Neuron (in vitro differentiated cells): ENCODE measurements at regions not wholly inside any gene's neighbourhood (a gene's known extent, or its start where the extent isn't known, plus 50 kb on each side); places are given as distances from the start of the nearest gene placed in this dataset.
"Not testable (repeated sequence)": the region's sequence is repeated elsewhere in the genome, so short reads cannot be mapped to it uniquely, and the experiment has no call there.

Source experiments
- H2AFZ ChIP-seq: one replicate; pipeline ENCODE4 v1.6.1; 2013; ENCODE audit warnings: low read depth, mild to moderate bottlenecking, inconsistent platforms, low read length, moderate library complexity
- H3K27me3 ChIP-seq: one replicate; pipeline ENCODE4 v1.6.1; 2013; ENCODE audit warnings: low read length; ENCODE audit not compliant: insufficient read depth
- H3K36me3 ChIP-seq: one replicate; pipeline ENCODE4 v1.6.1; 2013; ENCODE audit warnings: low read length; ENCODE audit not compliant: insufficient read depth
- H3K4me1 ChIP-seq: one replicate; pipeline ENCODE4 v1.6.1; 2013; ENCODE audit warnings: low read length; ENCODE audit not compliant: insufficient read depth
- H3K4me3 ChIP-seq: 2 replicates; pipeline ENCODE4 v1.5.1; 2013; ENCODE audit warnings: mild to moderate bottlenecking, low read length, moderate library complexity
- H3K9me3 ChIP-seq: one replicate; pipeline ENCODE4 v1.6.1; 2013; ENCODE audit warnings: low read length

GRCh38 chr6:25155211-25155610 is 124.0 kb upstream of the CARMIL1 start:
- no peaks in the 10 kb centered on the region for H3K36me3 ChIP-seq
- no peaks in the 10 kb centered on the region for H3K4me1 ChIP-seq
- no peak overlapping the region for H2AFZ ChIP-seq
- no peaks in the 10 kb centered on the region for H3K27me3 ChIP-seq
- H3K4me3 ChIP-seq = no peak overlapping the region
- H3K9me3 ChIP-seq = peaks cover 2% of the 10 kb centered on the region

DNA sequence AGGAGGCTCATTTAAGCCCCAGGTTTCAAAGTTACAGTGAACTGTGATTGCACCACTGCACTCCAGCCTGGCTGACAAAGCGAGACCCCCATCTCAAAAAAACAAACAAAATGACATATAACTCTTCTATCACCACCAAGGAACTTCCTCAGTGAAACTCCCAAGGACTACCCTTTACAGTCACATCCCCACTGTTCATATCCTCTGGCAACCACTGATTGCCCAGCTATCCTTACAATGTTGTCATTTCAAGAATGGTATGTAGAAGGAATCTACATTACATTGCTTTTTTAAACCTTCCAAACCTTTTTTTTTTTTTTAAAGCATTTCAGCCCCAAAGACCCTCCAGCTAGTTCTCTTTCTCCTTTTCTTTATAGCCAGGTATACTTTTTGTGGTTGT is 123.1 kb upstream of the CARMIL1 start:
- Histone ChIP-seq H3K4me1 (no peaks in the 10 kb centered on the region), H2AFZ (no peak overlapping the region), H3K4me3 (no peak overlapping the region), H3K27me3 (no peaks in the 10 kb centered on the region), H3K9me3 (peaks cover 2% of the 10 kb centered on the region), H3K36me3 (no peaks in the 10 kb centered on the region)

GRCh38 chr6:25157183-25157582 is 122.0 kb upstream of the CARMIL1 start:
- Histone ChIP-seq H3K36me3 (no peaks in the 10 kb centered on the region), H3K4me1 (no peaks in the 10 kb centered on the region), H3K9me3 (peaks cover 2% of the 10 kb centered on the region), H2AFZ (no peak overlapping the region), H3K4me3 (no peak overlapping the region), H3K27me3 (no peaks in the 10 kb centered on the region)

DNA sequence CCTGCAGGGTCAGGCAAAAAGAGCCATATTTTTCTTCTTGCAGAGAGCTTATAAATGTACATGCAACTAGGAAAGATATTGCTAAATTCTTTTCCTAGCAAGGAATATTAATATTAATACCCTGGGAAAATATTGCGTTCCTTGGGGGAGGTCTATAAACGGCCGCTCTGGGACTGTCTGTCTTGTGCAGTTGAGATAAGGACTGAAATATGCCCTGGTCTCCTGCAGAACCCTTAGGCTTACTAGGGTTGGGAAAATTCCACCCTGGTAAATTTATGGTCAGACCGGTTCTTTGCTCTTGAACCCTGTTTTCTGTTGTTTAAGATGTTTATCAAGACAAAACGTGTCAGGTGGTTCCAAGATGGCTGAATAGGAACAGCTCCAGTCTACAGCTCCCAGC is 121.3 kb upstream of the CARMIL1 start:
- Histone ChIP-seq H3K9me3 (peaks cover 2% of the 10 kb centered on the region), H3K36me3 (no peaks in the 10 kb centered on the region), H3K4me1 (no peaks in the 10 kb centered on the region), H3K27me3 (no peaks in the 10 kb centered on the region), H2AFZ (no peak overlapping the region), H3K4me3 (no peak overlapping the region)

GRCh38 chr6:25160134-25160533 is 119.0 kb upstream of the CARMIL1 start:
- not testable (repeated sequence) for H2AFZ ChIP-seq, H3K4me3 ChIP-seq, H3K4me1 ChIP-seq, H3K27me3 ChIP-seq, H3K36me3 ChIP-seq, H3K9me3 ChIP-seq

DNA sequence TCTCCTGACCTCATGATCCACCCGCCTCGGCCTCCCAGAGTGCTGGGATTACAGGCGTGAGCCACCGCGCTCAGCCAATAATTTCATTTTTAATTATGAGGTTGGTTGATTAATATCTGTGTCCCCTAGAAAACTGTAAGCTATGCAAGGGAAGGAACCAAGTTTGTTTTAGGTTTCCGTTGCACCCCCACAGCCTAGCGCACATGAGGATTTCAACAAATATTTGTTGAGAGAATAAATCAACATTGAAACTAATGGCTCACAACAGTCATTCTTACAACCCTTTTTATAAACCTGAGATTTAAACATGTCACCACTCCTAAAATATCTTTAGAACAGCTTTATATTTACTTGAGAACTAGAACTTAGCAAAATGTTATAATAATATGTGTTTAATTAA is 114.0 kb upstream of the CARMIL1 start:
- no peaks in the 10 kb centered on the region for H3K36me3 ChIP-seq
- H3K27me3 ChIP-seq = peaks cover 7% of the 10 kb centered on the region
- no peak overlapping the region for H3K4me3 ChIP-seq
- no peaks in the 10 kb centered on the region for H3K4me1 ChIP-seq
- H3K9me3 ChIP-seq = no peaks in the 10 kb centered on the region
- H2AFZ ChIP-seq = no peak overlapping the region

DNA sequence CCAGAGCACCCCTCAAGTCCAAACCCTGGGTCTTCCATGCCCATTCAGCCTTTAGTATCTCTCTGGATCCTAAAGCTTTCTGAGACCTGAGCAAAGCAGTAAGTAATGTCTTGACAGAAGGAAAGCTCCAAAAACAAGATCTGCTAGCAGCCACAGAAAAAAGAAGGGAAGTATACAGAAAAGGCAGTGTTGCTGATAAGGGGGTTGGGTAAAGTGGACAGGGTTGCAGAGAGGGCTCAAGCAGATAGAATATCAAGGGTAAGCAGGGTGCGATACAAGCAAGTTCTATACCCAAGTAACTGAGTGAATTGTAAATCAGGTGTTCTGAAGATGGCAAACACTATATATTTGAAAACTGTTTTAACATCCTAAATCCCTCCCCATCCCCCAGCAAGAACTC is 113.4 kb upstream of the CARMIL1 start:
- no peak overlapping the region for H2AFZ ChIP-seq
- no peak overlapping the region for H3K4me3 ChIP-seq
- H3K9me3 ChIP-seq = no peaks in the 10 kb centered on the region
- H3K4me1 ChIP-seq = no peaks in the 10 kb centered on the region
- H3K36me3 ChIP-seq = no peaks in the 10 kb centered on the region
- H3K27me3 ChIP-seq = peaks cover 9% of the 10 kb centered on the region

DNA sequence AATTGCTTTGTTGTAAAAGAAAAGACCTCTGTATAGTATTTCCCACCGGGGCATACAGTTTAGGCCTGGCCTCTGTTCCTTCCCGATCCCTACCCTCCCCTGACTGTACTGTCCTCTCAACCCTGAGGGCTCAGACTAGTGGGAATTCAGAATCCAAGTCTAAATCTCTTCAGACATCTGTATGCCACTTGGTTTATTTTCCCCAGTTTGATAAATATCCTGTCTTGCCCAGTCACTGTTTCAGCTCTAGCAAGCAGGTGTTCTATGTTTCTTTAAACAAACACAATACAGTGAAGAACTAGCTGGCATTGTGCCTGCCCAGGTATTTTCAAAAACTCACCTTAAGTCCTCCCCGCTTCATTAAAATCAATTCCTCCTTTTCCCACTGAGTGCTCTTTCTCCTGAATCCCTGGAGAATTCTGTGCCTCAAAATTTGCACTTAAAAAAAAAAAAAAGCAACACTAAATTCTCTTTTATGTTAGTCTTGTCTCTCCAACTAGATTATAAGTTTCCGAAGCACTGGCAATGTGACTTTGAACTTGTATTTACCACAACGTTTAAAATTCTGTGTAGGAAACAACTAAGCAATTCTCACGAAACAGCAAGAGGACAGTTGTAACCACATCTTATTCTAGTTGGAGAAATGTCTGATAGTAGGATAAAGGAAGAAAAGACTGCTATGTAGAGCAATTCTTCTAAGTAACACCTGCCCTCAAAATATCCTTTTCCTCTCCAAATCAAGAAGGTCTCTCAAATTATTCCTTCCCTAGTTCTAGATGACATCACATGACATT is 112.0 kb upstream of the CARMIL1 start:
- Histone ChIP-seq H3K4me1 (no peaks in the 10 kb centered on the region), H3K9me3 (no peaks in the 10 kb centered on the region), H3K4me3 (no peak overlapping the region), H2AFZ (no peak overlapping the region), H3K36me3 (no peaks in the 10 kb centered on the region), H3K27me3 (peaks cover 9% of the 10 kb centered on the region)

- no peaks in the 10 kb centered on the region for H3K4me1 ChIP-seq
Measured at GRCh38 chr6:25167961-25168360, 111.2 kb upstream of the CARMIL1 start.

DNA sequence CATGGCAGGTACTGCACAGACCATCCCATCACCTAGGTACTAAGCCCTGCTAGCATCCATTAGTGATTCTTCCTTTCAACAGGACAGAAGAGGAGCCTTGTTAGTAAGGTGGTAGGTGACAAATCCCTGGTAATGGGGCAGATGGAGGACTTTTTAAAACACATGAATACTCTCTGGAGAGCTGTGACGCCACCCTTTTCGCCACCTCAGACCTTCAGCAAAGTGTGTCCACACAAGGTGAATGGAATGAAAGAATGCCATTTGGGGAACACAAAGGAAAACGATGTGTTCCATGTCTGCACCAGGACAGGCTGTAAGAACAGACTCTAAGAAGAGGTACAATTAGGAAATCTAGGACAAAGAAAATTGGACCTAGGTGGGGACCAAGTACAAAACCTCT is 110.5 kb upstream of the CARMIL1 start:
- Histone ChIP-seq H3K36me3 (no peaks in the 10 kb centered on the region), H3K9me3 (no peaks in the 10 kb centered on the region), H2AFZ (no peak overlapping the region), H3K4me1 (no peaks in the 10 kb centered on the region), H3K27me3 (peaks cover 9% of the 10 kb centered on the region), H3K4me3 (no peak overlapping the region)

More at GRCh38 chr6:25167961-25168360, 111.2 kb upstream of the CARMIL1 start:
- Histone ChIP-seq H3K9me3 (no peaks in the 10 kb centered on the region), H3K36me3 (no peaks in the 10 kb centered on the region), H3K27me3 (peaks cover 9% of the 10 kb centered on the region), H2AFZ (no peak overlapping the region), H3K4me3 (no peak overlapping the region)

DNA sequence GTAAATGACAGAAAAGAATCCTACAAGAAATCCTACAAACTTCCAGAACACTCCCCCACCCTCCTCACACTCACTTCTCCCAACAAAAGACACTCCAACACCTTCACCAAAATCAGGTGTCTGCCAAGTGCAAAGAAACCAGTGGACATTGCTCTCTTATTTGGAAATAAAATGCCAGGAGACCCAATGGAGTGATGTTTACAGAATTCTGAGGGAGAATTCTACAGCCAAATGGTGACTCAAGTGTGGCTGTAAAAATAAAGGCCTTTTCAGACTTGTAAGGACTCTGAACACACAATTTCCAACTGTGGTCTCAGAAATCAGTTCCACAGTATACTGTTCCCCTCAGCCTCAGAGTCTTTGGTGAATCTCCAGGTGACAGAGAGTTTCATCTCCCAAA is 109.6 kb upstream of the CARMIL1 start:
- no peak overlapping the region for H2AFZ ChIP-seq
- H3K9me3 ChIP-seq = no peaks in the 10 kb centered on the region
- H3K36me3 ChIP-seq = no peaks in the 10 kb centered on the region
- H3K4me3 ChIP-seq = no peak overlapping the region
- H3K4me1 ChIP-seq = no peaks in the 10 kb centered on the region
- H3K27me3 ChIP-seq = peaks cover 9% of the 10 kb centered on the region

DNA sequence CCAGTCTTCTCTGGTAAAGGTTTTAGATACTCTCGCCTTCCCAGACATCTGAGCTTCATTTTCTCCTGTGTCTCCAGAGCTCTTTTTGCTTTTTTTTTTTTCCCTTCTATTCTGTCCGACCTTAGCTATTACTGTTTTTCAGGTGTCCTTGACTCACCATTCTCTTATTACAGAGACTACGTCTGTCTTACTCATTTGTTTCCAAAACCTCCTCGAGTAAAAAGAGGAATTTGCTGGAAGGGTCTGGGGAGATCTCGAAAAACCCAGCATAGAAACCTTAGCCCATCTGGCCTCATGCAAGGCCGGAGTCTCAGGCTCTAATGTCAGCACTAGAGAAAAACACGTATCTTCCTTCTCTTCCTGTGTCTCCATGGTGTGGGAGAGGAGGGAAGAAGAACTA is 109.2 kb upstream of the CARMIL1 start:
- no peaks in the 10 kb centered on the region for H3K9me3 ChIP-seq
- H3K4me1 ChIP-seq = no peaks in the 10 kb centered on the region
- no peaks in the 10 kb centered on the region for H3K36me3 ChIP-seq
- no peak overlapping the region for H2AFZ ChIP-seq
- H3K27me3 ChIP-seq = peaks cover 9% of the 10 kb centered on the region
- H3K4me3 ChIP-seq = no peak overlapping the region

DNA sequence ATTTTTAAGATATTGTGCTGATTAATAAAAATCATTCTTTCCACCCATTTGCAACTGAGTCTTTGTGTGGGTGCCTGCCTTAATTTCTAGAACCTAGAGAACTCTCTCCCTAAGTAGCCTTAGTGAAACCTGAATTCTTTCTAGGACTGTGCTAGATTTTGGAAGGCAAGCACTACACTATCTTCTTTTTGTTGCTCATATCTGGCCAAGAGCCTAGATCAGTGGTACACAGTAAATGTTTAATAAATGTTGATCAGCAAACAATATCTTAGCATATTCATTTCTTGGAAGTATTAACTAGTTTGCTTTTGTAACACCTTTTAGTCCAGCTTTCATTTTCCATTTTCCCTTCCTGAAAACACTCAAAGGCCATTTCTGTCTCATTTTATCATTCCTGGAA is 108.5 kb upstream of the CARMIL1 start:
- no peaks in the 10 kb centered on the region for H3K36me3 ChIP-seq
- no peak overlapping the region for H2AFZ ChIP-seq
- peaks cover 9% of the 10 kb centered on the region for H3K27me3 ChIP-seq
- no peaks in the 10 kb centered on the region for H3K9me3 ChIP-seq
- no peaks in the 10 kb centered on the region for H3K4me1 ChIP-seq
- no peak overlapping the region for H3K4me3 ChIP-seq

DNA sequence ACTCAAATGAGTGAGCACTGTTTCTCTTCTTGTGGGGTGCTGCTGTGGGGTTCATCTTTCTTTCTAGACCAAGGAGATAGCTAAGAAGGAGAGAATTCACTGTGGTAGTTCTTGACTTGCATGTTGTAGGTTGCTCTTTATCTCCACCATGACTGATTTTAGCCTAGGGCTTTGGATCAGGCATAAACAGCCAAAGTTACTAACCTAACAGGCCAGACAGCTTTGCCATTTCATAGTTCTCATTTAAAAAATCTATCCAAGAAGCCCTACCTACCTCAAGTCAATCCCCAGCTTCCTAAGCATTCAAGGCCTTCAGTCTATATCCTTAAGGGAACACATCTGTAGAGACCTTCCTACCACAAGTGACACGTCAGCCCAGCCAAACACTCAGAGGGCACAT is 107.9 kb upstream of the CARMIL1 start:
- Histone ChIP-seq H3K9me3 (no peaks in the 10 kb centered on the region), H3K4me3 (no peak overlapping the region), H2AFZ (no peak overlapping the region), H3K27me3 (peaks cover 7% of the 10 kb centered on the region), H3K4me1 (no peaks in the 10 kb centered on the region), H3K36me3 (no peaks in the 10 kb centered on the region)
